ENCODE measurements at regions not wholly inside any gene's neighbourhood (a gene's known extent, or its start where the extent isn't known, plus 50 kb on each side); places are given as distances from the start of the nearest gene placed in this dataset.

GRCh38 chr4:43968011-43968410, 480.6 kb downstream of the KCTD8 start:
- no peak overlapping the region for H2AFZ ChIP-seq (ENCODE audit: low read depth, low read length)
- ChIA-PET CTCF (no interaction called here), POLR2A (no interaction called here)
- no peak overlapping the region for H3K4me3 ChIP-seq (replicated peaks in 1 of 3; ENCODE audit: insufficient read depth in 1 of 3, low read depth in 1 of 3, low read length in 3 of 3)
- no TSS peak for BruUV-seq (replicated peaks)
- H3K4me1 ChIP-seq (ENCODE audit: control insufficient read depth, extremely low read depth, insufficient read depth, low read length) = no peaks in the 10 kb centered on the region
- no peak overlapping the region for H3K4me2 ChIP-seq (ENCODE audit: insufficient read depth, low read length)
- H4K20me1 ChIP-seq (replicated peaks; ENCODE audit: control insufficient read depth, extremely low read depth, insufficient read depth, low read length) = no peaks in the 10 kb centered on the region
- dilution Hi-C loops (cut with MboI; ENCODE audit: extremely low pct_ligation_motif_present, low sequenced_read_pairs) = no loop called here
- H3K9ac ChIP-seq (replicated peaks; ENCODE audit: extremely low read depth, insufficient read depth, low read length) = no peak overlapping the region
- TF ChIP-seq POLR2AphosphoS5 (IDR thresholded peaks at IDR 0.05; ENCODE audit: insufficient read depth, low read depth, low read length) (no peak), POLR2A (IDR thresholded peaks at IDR 0.05; ENCODE audit: low read depth, low read length) (no peak), MYC (IDR thresholded peaks at IDR 0.05; ENCODE audit: low read depth, low read length) (no peak), GATA2 (IDR thresholded peaks at IDR 0.05; ENCODE audit: insufficient read depth, insufficient read length, low read depth, low read length) (no peak), EZH2 (IDR thresholded peaks at IDR 0.05; ENCODE audit: borderline replicate concordance, low read depth, low read length, severe bottlenecking) (no peak), JUN (IDR thresholded peaks at IDR 0.05; ENCODE audit: borderline replicate concordance, insufficient read depth, insufficient read length, low read depth) (no peak), MAX (IDR thresholded peaks at IDR 0.05; ENCODE audit: insufficient read depth, insufficient read length) (no peak), CTCF (IDR thresholded peaks at IDR 0.05; ENCODE audit: extremely low read depth in 1 of 2, insufficient read depth in 1 of 2, low read depth in 1 of 2, low read length in 2 of 2) (no peak), FOS (IDR thresholded peaks at IDR 0.05; ENCODE audit: borderline replicate concordance, insufficient read depth, low read length) (no peak)
- H3K79me2 ChIP-seq (ENCODE audit: control insufficient read depth, insufficient read depth, low read length) = no peaks in the 10 kb centered on the region
- H3K36me3 ChIP-seq (ENCODE audit: control insufficient read depth in 2 of 2, extremely low read depth in 1 of 2, insufficient read depth in 2 of 2, low read length in 2 of 2) = no peaks in the 10 kb centered on the region
- H3K9me1 ChIP-seq (replicated peaks; ENCODE audit: control insufficient read depth, extremely low read depth, insufficient read depth, low read length) = no peaks in the 10 kb centered on the region
- no peaks in the 10 kb centered on the region for H3K27me3 ChIP-seq (ENCODE audit: control insufficient read depth in 2 of 2, insufficient read depth in 2 of 2, low read length in 2 of 2)
- intact Hi-C loops (cut with micrococcal nuclease) = no loop called here
- no peak overlapping the region for H3K27ac ChIP-seq (ENCODE audit: insufficient read depth, low read depth, low read length)
- no peaks in the 10 kb centered on the region for H3K9me3 ChIP-seq (replicated peaks; ENCODE audit: control insufficient read depth, insufficient read depth, low read length)
- DNase-seq (ENCODE audit: low read depth, low spot score) (no peak), FAIRE-seq (no peak)
